ENCODE measurements at regions not wholly inside any gene's neighbourhood (a gene's known extent, or its start where the extent isn't known, plus 50 kb on each side); places are given as distances from the start of the nearest gene placed in this dataset.

DNA sequence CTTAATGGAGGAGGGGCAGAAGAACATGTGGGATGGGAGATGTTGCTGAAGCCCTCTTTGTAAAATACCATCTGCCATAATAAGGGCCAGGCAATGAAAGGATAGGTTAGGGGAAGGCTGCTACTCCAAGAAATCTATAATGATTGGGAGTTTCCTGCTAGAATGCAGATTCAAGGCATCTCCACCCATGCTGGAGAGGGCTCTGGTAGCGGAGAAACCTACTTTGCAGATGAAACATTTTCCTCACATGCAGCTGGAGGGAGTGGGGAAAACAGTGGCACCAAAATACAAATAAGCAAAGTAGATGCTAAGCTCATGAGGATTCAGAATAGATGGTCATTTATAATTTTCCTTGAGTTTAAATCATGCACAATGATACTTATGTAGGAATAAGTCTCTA lies 82.3 kb upstream of the GCFC2 start:
- CTCF ChIA-PET: no interaction called here
- POLR2A ChIA-PET: no interaction called here

DNA sequence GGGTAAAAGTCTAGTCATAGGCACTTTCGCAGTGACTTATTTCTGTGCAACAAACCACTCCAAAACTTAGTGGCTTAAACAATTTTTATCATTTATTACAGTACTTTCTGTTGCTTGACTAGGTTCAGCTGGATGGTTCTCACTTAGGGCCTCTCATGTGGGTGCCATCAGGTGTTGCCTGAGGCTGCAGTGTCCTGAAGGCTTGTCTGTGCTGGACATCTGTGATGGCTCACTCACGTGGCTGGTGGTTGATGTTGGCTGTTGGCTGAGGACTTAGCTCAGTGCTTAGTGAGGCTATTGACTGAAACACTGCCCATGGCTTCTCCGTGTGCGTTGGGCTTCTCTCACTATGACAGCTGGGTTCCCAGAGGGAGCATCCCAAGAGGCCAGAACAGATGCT lies 81.4 kb upstream of the GCFC2 start:
- CTCF ChIA-PET: no interaction called here
- no peak for DNase-seq (ENCODE audit: extremely low spot score)
- POLR2A ChIA-PET: no interaction called here

More for the DNA sequence above, 82.3 kb upstream of the GCFC2 start:
- TF ChIP-seq TARDBP (IDR thresholded peaks at IDR 0.05): no peak
- no peak for TF ChIP-seq ZNF384 (IDR thresholded peaks at IDR 0.05)
- no peak for TF ChIP-seq SUZ12 (IDR thresholded peaks at IDR 0.05)
- TF ChIP-seq FOXM1 (IDR thresholded peaks at IDR 0.05; ENCODE audit: borderline replicate concordance): no peak
- TF ChIP-seq, protein P1, sequence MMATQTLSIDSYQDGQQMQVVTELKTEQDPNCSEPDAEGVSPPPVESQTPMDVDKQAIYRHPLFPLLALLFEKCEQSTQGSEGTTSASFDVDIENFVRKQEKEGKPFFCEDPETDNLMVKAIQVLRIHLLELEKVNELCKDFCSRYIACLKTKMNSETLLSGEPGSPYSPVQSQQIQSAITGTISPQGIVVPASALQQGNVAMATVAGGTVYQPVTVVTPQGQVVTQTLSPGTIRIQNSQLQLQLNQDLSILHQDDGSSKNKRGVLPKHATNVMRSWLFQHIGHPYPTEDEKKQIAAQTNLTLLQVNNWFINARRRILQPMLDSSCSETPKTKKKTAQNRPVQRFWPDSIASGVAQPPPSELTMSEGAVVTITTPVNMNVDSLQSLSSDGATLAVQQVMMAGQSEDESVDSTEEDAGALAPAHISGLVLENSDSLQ (IDR thresholded peaks at IDR 0.05): no peak
- TF ChIP-seq NFRKB (IDR thresholded peaks at IDR 0.05): no peak
- TF ChIP-seq SP1 (IDR thresholded peaks at IDR 0.05): no peak
- TF ChIP-seq FOXK2 (IDR thresholded peaks at IDR 0.05): no peak
- TF ChIP-seq CTBP1 (IDR thresholded peaks at IDR 0.05; ENCODE audit: borderline replicate concordance): no peak
- no peak for TF ChIP-seq LEF1 (IDR thresholded peaks at IDR 0.05; ENCODE audit: borderline replicate concordance)
- no peak for TF ChIP-seq HDGF (IDR thresholded peaks at IDR 0.05; ENCODE audit: borderline replicate concordance)
- TF ChIP-seq L3MBTL2 (conservative IDR thresholded peaks at IDR 0.05): no peak
- TF ChIP-seq FOXA1 (IDR thresholded peaks at IDR 0.05): no peak
- DNase-seq (ENCODE audit: extremely low spot score): no peak

DNA sequence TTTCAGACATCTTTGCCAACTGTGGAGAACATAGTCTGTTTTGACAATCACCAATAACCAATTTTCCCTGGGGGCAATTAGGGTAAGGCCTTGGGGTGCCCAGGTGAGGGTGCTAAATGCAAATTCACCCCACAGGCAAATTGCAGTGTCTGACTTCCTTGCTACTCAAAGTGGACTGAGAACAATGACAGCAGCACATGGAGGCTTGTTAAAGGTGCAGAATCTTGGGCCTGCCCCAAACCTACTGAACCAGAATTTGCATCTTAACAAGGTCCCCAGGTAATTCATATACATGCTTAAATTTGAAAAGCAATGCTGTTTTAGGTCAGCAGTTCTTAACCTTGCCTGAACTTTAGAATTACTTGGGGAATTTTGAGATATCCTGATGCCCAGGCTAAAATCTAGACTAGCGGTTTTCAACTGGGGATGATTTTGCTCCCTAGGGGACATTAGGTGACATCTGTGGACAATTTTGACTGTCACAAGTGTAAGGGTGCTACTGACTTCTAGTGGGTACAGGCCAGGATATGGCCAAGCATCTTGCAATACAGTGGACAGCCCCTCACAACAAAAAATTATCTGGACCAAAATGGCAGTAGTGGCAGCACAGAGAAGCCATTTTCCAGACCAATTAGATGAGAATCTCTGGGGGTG lies 80.2 kb upstream of the GCFC2 start:
- ChIA-PET POLR2A (no interaction called here), CTCF (no interaction called here)
- TF ChIP-seq NFRKB (IDR thresholded peaks at IDR 0.05) (no peak), TARDBP (IDR thresholded peaks at IDR 0.05) (no peak), L3MBTL2 (conservative IDR thresholded peaks at IDR 0.05) (no peak), CTBP1 (IDR thresholded peaks at IDR 0.05; ENCODE audit: borderline replicate concordance) (no peak), LEF1 (IDR thresholded peaks at IDR 0.05; ENCODE audit: borderline replicate concordance) (no peak), ARNT (IDR thresholded peaks at IDR 0.05) (no peak), SP1 (IDR thresholded peaks at IDR 0.05) (no peak), FOXK2 (IDR thresholded peaks at IDR 0.05) (no peak), BHLHE40 (IDR thresholded peaks at IDR 0.05; ENCODE audit: borderline replicate concordance) (no peak), ELF4 (IDR thresholded peaks at IDR 0.05) (no peak), HDGF (IDR thresholded peaks at IDR 0.05; ENCODE audit: borderline replicate concordance) (no peak), FOXM1 (IDR thresholded peaks at IDR 0.05; ENCODE audit: borderline replicate concordance) (no peak), SUZ12 (IDR thresholded peaks at IDR 0.05) (no peak)
- TF ChIP-seq, protein P1 (IDR thresholded peaks at IDR 0.05): no peak
- DNase-seq (ENCODE audit: extremely low spot score): no peak

More for the DNA sequence above, 81.4 kb upstream of the GCFC2 start:
- TF ChIP-seq LEF1 (IDR thresholded peaks at IDR 0.05; ENCODE audit: borderline replicate concordance) (no peak), FOXK2 (IDR thresholded peaks at IDR 0.05) (no peak), CTBP1 (IDR thresholded peaks at IDR 0.05; ENCODE audit: borderline replicate concordance) (no peak), ARNT (IDR thresholded peaks at IDR 0.05) (no peak), ELF4 (IDR thresholded peaks at IDR 0.05) (no peak), SP1 (IDR thresholded peaks at IDR 0.05) (no peak), FOXA1 (IDR thresholded peaks at IDR 0.05) (no peak), NFRKB (IDR thresholded peaks at IDR 0.05) (no peak), L3MBTL2 (conservative IDR thresholded peaks at IDR 0.05) (no peak), SUZ12 (IDR thresholded peaks at IDR 0.05) (no peak), HDGF (IDR thresholded peaks at IDR 0.05; ENCODE audit: borderline replicate concordance) (no peak), TARDBP (IDR thresholded peaks at IDR 0.05) (no peak), ZNF384 (IDR thresholded peaks at IDR 0.05) (no peak), BHLHE40 (IDR thresholded peaks at IDR 0.05; ENCODE audit: borderline replicate concordance) (no peak), FOXM1 (IDR thresholded peaks at IDR 0.05; ENCODE audit: borderline replicate concordance) (no peak)
- TF ChIP-seq, protein P1 (IDR thresholded peaks at IDR 0.05): no peak

DNA sequence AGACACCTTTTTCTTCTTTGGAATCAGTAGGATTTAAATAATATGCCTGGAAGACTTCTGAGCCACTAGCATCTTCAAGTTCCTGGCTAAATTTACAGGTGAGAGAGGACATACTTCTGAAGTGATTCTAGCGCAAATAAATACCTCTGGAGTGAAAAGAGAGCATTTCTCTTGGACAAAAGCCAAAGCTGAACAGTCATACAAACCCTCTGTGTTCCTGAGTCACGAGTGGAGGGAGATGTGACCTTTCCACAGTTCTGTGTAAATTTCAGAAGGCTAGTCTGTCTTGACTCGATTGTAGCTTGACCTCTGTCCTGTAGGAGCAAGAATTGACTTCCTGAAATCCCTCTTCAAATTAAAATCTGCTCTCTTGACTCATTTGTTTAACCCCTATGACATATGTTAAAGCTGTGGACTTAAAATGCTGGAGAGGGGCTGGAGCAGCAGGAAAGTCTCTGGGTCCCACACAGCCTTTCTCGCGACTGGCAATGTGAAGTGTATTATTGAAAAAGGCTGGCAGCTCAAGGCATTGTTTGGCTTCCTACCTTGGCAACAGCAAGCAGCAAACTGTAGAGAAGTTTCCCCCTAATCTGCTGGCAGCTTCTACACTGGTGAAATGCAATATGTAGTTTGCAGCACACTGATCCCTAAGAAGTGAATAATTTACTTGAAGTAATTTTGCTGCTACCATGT lies 79.6 kb upstream of the GCFC2 start:
- CTCF ChIA-PET: no interaction called here
- no peak for DNase-seq (ENCODE audit: extremely low spot score)
- TF ChIP-seq HDGF (IDR thresholded peaks at IDR 0.05; ENCODE audit: borderline replicate concordance) (no peak), L3MBTL2 (conservative IDR thresholded peaks at IDR 0.05) (no peak), SUZ12 (IDR thresholded peaks at IDR 0.05) (no peak), TARDBP (IDR thresholded peaks at IDR 0.05) (no peak), SP1 (IDR thresholded peaks at IDR 0.05) (no peak), BHLHE40 (IDR thresholded peaks at IDR 0.05; ENCODE audit: borderline replicate concordance) (no peak), FOXM1 (IDR thresholded peaks at IDR 0.05; ENCODE audit: borderline replicate concordance) (no peak), FOXK2 (IDR thresholded peaks at IDR 0.05) (no peak), CTBP1 (IDR thresholded peaks at IDR 0.05; ENCODE audit: borderline replicate concordance) (no peak), FOXA1 (IDR thresholded peaks at IDR 0.05) (no peak), ARNT (IDR thresholded peaks at IDR 0.05) (no peak), ZNF384 (IDR thresholded peaks at IDR 0.05) (no peak)
- TF ChIP-seq, protein P1 (IDR thresholded peaks at IDR 0.05): no peak
- POLR2A ChIA-PET: no interaction called here

DNA sequence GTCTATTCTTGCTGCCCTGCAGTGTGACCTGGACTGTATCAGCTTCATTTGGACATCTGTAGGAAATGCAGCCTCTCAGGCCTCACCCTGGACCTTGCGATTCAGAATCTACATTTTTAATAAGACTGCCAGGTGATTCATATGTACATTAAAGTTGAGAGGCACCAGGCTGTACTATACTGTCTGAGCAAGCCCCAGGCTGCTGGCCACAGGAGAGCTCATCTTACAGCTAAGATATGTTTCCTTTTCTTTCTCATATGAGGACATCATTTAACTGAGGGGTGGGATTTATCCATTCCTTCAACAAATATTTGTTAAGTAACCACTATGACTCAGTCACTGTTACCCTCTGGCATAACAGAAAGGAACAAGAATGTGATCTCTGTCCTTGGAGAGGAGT lies 78.2 kb upstream of the GCFC2 start:
- no peak for DNase-seq (ENCODE audit: extremely low spot score)
- ChIA-PET CTCF (interaction anchor here (1.4 kb wide), 1 partner anchor 811 kb away, joined by 5 read pairs; no protein-coding TSS in a partner anchor), POLR2A (no interaction called here)
- no peak for TF ChIP-seq LEF1 (IDR thresholded peaks at IDR 0.05; ENCODE audit: borderline replicate concordance)
- TF ChIP-seq, protein P1 (IDR thresholded peaks at IDR 0.05): no peak
- TF ChIP-seq CTBP1 (IDR thresholded peaks at IDR 0.05; ENCODE audit: borderline replicate concordance): no peak
- TF ChIP-seq L3MBTL2 (conservative IDR thresholded peaks at IDR 0.05): no peak
- TF ChIP-seq SP1 (IDR thresholded peaks at IDR 0.05): no peak
- TF ChIP-seq BHLHE40 (IDR thresholded peaks at IDR 0.05; ENCODE audit: borderline replicate concordance): no peak
- TF ChIP-seq FOXM1 (IDR thresholded peaks at IDR 0.05; ENCODE audit: borderline replicate concordance): no peak
- no peak for TF ChIP-seq NFRKB (IDR thresholded peaks at IDR 0.05)
- TF ChIP-seq FOXK2 (IDR thresholded peaks at IDR 0.05): no peak
- TF ChIP-seq SUZ12 (IDR thresholded peaks at IDR 0.05): no peak
- TF ChIP-seq HDGF (IDR thresholded peaks at IDR 0.05; ENCODE audit: borderline replicate concordance): no peak
- TF ChIP-seq TARDBP (IDR thresholded peaks at IDR 0.05): no peak
- TF ChIP-seq ARNT (IDR thresholded peaks at IDR 0.05): no peak
- TF ChIP-seq ZNF384 (IDR thresholded peaks at IDR 0.05): no peak
- TF ChIP-seq ELF4 (IDR thresholded peaks at IDR 0.05): no peak
- no peak for TF ChIP-seq FOXA1 (IDR thresholded peaks at IDR 0.05)
